ENCODE measurements at regions not wholly inside any gene's neighbourhood (a gene's known extent, or its start where the extent isn't known, plus 50 kb on each side); places are given as distances from the start of the nearest gene placed in this dataset.

DNA sequence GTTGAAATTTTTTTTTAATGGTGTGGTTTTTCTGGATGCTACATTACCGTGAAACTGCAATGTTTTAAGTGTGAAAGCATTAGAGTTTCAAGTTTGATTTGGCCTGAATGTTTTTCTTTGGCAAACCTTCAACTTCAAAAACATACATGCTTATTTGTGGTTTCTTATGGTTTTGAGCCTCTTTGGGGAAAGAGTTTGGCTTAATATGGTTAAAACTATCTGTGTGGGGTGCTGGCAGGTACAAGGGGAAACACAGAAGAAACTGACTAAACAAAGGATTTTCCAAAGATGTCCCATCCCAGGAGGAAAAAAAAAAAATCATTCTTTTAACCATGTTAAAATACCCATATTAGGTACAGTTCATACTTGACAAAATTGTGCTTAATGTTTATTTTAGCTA lies 121.1 kb downstream of the HGF start:
- no peak for FAIRE-seq

DNA sequence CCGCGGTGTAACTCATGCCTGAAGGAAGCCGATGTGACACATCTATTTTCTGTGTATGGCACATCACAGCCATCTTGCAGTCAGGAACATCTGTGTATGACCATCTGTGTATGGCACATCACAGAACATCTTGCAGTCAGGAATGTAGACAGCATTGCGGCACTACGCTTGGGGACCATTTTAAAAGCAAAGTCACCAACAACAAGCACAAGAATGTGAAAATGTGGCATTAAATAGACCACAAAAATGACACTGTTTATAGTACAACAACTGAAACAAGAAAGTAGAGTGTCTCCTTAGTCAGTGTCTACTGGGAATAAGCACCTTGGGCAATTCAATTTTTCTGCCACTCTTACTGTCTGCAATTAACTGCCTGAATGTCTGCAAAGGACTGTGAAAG lies 124.4 kb downstream of the HGF start:
- FAIRE-seq: no peak

DNA sequence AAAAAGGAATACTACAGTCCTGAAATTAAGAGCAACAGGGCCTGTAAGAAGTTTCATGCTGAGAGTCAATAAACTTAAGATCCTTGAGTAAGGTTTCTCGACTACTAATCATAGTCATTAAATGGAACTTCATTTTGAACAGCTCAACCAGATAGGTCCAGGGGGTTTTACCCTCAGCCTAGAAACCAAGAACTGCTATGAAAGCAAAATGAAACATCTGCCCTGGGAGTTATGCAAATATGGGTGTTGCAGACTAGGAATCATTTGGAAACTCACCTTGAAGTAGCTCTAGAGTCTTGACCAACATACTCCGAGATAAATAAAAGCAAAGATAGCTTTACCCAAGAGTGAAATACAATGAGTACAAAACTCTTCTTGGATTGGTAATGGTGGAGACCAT lies 128.0 kb downstream of the HGF start:
- FAIRE-seq: no peak

DNA sequence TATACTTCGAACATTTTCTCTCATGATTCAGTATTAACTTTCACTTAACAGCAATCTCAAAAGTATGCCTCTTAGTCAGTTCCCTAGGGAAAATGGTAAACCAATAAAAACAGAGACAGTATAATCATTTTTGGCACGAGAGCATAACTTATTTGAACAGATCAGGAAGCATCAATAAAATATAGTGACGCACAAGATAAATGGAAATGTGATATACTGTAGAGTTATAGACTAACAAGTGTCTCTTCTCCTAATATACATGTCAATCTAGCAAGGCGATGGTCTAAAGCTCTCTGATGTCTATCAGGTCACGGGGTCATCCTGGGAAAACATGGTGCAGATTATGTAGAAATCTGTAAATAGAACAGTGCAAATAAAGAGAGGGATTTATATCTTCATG lies 131.6 kb downstream of the HGF start:
- no peak for FAIRE-seq

DNA sequence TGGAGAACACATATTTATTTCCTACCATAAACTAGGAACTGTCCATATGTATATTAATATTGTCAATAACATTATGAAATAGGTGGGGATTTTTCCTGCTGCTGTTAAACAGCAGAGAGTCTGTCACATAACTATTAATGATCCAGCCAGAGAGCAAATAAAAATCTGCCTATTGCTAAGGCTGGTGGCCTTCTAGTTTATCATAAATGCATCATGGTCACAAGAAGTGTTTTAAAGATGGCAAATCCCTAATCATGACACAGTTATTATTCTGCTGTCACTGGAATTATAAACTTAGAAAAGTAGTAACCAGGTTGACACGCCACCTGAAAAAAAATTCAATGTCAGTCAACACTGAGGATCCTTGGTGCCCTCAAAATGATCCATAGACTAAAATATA lies 132.3 kb downstream of the HGF start:
- FAIRE-seq: no peak

DNA sequence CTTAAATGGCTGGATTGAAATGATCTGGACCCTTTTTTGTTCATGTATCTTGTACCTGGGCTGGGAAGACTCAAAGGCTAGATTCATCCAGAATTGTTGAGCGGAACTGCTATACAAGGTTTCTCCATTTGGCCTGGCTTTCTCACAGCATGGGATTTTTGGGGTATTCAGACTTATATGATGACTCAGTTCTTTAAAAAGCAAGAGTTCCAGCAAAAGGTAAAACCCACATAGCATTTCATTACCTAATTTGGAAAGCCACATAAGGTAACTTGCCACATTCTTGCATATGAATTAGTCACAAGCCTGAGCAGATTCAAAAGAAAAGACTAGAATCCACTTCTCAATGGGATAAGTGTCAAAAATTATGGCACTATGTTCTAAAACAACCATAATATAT lies 137.4 kb downstream of the HGF start:
- FAIRE-seq: no peak

DNA sequence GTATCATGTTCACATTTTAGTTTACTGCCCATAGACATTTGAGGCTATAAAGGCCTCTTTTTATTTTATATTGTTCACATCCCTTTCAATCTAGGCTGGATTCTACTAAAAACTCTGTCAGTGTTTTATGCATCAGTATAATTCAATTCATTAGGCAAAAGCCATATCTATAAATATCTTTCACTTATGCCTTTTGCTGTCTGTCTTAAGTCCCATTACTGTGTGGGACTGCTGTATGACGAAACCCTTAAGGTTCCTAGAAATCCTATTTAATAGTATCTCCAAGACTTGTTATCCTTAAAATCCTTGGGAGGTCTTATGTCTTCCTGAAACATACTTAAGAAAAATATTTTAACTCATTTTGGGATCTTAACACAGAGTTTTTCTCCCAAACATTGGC lies 139.2 kb downstream of the HGF start:
- no peak for FAIRE-seq

DNA sequence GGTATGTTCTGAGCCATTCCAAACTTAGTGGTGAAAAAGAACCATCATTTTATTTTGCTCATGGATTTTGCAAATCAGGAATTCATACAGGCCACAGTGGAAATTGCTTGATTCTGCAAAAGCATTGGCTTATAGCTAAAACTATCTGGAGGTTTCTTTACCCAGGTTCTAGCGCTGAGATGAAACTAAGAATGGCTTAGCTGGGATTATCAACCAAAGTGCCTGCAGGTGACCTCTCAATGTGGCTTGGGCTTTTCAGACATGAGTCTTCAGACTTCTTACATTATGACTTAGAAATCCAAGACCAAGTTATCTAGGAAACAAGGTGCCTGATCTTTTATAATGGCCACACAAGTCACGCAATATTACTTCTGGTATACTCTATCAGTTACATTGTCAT lies 140.1 kb downstream of the HGF start:
- no peak for FAIRE-seq

DNA sequence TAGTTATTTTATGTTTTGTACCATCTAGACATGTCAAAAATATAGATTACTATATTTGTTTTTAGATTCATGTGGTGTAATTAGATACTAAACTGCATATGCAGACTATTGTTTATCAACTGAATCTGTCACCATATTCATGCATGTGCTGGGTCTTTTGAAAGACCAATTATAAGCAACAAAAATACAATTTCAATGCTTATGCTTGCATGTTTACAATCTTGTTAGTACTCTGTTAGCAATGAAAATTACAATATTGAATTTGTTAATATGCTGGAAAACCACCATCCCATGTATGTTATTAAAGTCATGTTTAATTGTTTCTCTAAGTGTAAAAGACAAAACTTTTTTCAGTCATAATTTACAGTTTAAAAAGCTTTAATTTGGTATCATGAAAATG lies 140.9 kb downstream of the HGF start:
- FAIRE-seq: no peak

DNA sequence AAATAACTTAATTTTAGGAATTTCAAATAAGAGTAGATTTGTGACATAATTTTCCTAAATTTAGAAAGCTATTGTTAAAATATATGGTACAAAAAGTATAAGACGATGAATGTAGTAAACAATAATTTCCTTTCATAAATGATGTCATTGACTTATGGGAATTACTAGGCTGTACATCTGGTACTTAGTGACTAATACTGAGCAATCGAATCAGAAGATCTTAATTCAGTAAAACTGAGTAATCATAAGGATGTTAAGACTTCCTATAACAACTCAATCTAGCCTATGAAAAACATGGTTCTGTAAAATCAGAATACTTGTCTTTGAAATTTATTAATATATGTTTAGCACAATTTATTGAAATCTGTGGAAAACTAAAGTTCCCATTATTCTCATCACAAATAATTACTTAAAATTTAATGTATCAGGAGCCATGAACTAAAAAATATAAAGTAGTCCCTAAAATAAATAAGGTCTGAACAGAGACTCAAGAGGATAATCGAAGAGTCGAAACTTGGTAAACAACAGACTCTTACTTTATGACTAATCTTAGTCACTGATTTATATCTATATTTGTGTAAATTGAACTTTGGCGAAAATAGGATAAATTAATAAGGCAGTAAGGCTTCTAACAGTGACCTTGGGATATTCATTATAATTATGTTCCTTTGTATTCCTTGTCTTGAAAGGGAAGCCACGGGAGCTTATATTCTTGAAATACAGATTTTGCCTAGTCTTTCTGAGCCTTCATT lies 142.1 kb downstream of the HGF start:
- FAIRE-seq: peak; percentile 47

DNA sequence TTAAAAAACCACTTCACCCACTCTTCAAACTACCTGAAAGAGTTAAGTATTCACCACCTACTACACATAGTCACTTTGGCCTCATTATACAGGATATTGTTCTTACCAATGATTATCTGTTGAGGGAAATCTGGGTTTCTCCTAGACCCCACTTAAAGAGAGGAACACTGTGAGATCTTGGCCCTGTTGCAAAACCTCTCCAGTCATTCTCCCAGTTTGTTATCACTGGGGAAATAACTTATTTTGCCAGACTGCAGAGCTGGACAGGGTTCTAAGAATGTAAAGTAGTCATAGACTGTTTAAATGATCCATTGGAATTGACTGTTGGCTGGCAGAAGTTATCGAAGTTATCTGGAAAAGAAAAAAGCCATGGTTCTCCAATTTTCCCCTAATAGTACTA lies 143.8 kb downstream of the HGF start:
- FAIRE-seq: no peak

DNA sequence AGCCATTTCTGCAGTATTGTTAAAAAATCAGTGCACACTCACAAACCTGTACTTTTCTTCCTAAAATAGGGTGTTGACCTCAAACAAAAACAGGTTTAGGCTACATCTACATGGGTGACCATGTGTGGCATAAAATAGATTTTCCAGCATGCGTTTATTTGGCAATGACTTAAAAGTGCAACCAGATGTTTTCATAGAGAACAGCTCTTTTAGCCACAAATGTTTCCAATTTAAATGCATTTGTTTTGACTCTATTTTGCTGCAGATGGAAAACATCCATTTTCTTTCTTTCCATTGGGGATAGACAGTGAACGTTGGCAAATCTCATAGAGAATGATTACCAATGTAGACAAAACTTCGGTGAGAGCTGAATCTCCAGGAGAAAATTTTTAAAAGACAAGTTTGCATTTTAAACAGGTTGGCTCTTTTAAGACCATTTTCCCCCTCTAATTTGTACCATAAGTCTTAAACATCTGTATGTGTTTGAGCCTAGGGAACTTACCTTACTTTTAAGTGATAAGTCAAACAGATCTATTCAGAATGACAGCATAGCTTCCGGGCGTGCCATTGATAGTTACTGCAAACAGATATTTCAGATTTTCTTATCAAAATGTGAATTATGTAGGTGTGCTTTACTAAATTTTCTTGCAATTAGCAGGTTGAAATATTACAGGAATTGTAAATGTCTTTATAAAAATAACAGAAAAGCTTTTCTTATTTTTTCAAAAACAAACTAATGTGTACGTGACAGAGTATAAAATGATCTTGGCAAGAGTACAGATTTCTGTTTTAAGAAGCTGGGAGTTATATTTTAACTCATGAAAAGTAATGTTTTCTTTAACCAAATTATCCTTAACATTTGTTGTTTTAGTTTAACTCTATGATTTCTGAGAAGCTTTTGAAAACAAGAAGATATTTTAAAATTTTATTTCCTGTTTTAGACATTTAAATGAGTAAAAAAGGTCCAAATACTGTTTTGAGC lies 144.9 kb downstream of the HGF start:
- peak; percentile 33 for FAIRE-seq

DNA sequence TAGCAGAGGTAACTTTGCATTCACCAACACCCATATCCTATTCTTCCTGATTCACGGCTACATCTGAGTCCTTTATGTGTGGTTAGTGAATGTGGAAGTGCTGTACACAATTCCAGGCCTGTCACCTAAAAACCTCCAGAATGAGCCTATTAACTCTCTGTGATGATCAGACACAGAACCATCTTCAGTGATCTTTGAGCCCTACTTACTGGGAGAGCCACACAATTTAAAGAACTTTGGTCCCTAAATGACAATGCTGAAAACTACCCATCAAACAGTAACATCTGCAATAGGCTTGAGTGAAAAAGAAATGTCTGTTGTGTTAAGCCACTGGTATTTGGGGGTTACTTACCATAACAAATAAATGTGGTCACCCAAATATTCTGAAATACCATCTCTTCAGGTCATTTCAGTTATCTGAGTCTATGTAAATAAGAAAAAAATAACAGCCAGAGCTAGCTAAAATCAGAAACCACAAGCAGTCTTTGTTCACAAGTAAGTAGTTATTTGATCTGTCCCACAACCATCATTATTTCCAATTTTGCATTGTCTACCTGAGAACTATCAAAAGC lies 145.7 kb downstream of the HGF start:
- no peak for FAIRE-seq

DNA sequence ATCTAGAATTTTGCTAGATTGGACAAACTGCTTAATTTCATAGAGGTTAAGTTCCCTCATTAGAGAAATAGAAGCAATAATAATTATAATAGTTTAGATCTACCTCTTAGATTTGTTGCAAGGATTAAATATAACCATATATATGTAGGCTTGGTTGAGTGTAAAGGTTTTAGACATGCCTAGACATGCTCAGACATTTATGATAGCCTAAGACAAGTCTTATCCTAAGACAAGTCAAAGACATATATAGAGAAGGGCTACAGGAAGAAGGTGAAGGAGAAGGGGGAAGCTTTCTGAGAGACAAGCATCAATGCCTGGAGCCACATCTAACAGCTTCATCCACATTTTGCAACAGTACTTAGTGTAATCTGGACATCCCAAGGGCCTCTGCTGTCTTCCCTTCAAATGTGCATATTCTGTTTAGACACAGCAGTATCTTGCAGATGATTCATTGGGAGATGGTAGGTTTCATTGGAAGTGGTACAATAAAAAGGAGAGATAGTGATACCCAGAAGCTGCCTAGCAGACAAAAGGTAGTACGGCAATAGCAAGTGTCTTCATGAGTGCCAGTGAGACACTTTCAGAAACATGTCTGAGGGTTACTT lies 146.5 kb downstream of the HGF start:
- no peak for FAIRE-seq

DNA sequence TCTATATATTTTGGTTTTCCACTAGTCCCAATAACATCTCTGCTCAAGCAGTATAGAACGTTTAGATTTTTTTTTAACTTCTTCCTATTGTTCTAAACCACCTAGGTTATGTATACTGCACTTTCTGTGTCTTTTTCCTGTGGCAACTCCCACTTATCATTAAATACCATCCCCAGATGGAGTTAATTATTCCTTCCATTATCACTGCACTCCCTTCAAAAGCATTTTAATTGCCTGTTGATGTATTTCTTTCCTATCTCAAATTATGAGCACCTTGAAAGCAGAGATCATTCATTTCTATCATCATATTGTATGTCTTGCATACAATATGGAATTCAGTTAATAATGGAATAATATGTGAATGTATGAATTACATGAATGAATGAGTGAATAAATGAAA lies 148.0 kb downstream of the HGF start:
- no peak for FAIRE-seq

DNA sequence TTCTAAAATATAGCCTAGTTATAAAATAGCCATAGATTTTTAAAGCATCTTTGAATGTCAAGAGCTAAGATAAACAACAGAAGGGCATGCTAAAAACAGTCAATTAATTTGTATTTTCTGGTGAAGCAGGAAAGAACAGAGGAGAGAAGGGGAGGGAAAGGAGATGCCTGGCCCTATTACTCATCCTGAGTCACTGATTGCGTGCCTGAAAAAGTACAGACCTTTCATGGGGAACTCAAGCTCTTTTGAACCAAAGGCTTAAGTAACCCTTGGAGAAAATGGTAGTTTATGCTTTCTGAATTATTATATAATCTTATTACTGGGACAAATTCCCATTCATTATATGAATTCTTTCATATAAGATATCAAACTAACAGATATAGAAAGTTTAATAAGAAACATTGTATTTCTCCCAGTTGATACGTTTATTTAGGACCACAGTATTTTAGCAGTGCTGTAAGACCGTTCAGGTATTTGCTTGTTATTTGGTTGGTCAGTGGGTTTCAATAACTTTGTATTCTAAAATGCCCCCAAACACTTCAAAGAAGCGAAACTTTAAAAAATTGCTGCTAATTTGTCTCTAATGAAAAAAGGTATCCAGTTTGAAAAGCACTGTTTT lies 151.3 kb downstream of the HGF start:
- no peak for FAIRE-seq

DNA sequence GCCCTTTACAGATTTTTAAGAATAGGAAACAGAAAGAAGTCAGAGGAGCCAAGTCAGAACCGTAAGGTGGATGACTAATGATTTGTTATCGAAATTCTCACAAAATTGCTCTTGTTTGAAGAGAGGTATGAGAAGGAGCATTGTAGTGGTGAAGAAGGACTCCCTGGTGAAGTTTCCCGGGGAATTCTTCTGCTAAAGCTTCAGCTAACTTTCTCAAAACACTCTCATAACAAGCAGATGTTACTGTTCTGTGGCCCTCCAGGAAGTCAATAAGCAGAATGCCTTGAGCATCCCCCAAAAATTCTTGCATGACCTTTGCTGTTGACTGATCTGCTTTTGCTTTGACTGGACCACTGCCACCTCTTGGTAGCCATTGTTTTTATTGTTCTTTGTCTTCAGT lies 152.9 kb downstream of the HGF start:
- FAIRE-seq: no peak

DNA sequence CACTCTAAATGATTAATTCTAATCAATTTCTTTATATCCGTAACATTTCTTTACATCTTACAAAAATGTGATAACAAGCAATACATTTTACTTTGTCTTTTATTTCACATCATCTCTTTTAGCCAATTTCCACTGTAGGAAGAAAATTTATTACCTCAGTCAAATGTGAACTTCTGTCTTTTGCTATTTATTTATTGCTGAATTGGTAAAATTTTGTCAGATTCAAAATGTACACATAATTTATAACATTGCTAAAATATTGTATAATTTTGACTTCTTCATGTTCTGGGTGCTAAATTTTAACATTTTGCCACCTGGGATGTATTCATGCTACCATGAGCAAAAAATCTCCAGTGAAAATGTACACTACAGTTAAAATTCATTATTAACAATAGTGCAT lies 158.0 kb downstream of the HGF start:
- peak; percentile 8 for FAIRE-seq

DNA sequence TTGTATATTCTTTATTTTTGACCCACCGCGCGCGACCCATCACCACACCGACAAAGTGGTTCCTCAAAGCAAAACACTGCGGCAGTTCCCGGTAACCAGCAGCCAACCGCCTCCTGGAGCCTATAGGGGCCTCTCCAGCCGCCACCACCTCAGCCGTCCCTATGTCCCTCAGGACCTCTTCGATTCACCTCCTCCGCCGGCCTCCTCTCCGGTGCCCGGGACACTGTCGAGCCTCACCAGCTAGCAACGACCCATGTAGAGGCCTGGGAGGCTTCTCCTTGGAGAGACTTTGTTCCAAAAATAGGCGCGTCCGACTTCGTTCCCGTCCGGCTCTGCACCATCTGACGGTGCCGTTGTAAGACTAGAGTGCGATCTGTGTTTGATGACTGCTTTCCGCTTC lies 158.8 kb downstream of the HGF start:
- FAIRE-seq: no peak

DNA sequence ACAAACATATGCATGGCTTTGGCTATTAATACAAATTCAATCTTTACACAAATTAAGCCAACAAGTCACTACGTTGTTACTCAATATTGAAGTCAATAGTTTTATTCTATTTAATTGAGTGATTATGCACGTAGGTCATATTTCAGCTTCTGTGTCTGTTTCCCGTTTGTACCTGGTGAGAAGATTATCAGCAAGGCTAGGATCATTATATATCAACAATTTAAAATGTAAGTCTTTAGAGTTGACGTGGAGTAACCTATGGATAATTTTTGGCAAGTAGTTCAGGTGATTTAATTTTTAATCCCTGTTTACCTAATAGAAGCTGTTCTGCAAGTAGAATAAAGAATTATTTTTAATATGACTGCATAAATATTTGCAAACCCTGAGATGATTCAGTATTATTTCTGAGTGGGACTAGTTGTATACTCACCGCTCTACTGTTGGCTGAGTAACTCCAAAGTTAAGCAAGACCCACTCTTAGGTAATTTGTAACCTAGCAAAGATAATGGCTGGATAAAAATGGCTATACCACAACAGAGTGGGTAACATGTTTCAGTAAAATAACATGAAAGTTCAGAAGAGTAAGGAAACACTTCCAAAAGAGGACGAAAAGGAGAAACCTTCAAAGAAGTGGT lies 161.0 kb downstream of the HGF start:
- FAIRE-seq: no peak

DNA sequence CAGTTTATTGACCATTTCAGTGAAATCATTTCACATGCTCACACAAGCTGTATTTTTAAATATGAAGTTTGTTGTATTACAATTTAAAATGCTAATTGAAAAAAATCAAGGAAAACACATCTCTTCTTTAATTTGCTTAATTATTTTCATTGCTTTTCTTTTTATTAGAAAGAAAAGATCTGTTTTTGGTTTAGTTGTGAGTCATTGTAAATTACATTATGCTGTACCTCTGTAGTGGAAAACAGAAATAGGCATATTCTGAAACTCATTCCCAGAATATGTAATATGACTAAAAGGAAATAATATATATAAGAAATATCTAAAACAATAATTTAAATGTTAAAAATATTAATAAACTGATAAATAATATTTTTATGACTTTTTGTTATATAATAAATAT lies 161.9 kb downstream of the HGF start:
- FAIRE-seq: peak; percentile 80

DNA sequence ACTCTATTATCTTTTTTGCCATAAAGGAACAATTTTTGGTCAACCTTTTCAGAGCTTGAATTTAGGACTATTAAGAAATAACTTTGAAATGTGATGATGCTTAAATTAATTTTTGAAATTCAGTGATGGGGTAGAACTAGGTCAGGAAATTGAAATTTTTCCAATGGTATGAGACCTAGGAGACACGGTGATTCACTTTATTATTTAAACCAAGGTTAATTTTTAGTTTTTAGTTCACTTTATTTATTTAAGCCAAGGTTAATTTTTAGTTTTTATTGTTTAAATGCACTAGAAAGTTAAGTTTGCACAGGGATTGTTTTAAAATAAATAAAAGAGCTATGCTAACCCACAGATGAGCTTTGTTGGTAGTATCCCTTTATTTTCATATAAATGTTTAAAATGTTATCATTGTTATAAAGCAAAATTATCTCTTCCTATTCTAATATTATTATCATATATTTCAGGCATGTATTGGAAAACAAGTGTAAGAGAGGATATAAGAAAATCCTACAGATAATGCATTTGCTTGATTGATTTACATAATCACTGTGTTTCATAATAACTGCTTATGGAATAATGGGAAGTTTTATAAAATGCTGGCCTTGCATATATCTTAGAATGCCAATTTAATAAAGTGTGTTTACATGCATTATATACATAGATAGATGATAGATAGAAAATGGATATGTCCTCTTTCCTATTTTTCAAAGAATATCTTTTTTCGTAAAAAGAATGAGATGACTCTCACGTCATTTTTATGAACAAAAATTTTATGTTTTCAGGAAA lies 163.6 kb downstream of the HGF start:
- peak; percentile 3 for FAIRE-seq

Data from G401.6 (cell line).